SW480 (cell line): ENCODE measurements at regions not wholly inside any gene's neighbourhood (a gene's known extent, or its start where the extent isn't known, plus 50 kb on each side); places are given as distances from the start of the nearest gene placed in this dataset.

ENCODE experiments used
- DNase-seq: peaks from one replicate; pipeline ENCODE4 v3.0.0-alpha.2; 2016; ENCODE audit warnings: low spot score

GRCh38 chr1:177334903-177335302 lies 164.1 kb downstream of the BRINP2 start:
- no peak for DNase-seq

GRCh38 chr1:177333936-177334595 lies 163.3 kb downstream of the BRINP2 start:
- DNase-seq: peak; percentile 21
